Endothelial cell of hepatic sinusoid (primary cell): ENCODE measurements at regions not wholly inside any gene's neighbourhood (a gene's known extent, or its start where the extent isn't known, plus 50 kb on each side); places are given as distances from the start of the nearest gene placed in this dataset.

ENCODE experiments used
- in situ Hi-C: cut with HindIII; loops from 2 replicates; pipeline ENCODE4 v1.10.0; 2017; ENCODE audit warnings: low sequenced_read_pairs

- in situ Hi-C loops: no loop called here
These were observed 261.4 kb downstream of the CNTN3 start for GRCh38 chr3:74353039-74353438.

GRCh38 chr3:74352166-74352565 lies 262.3 kb downstream of the CNTN3 start:
- in situ Hi-C loops: no loop called here

GRCh38 chr3:74351213-74351612 lies 263.2 kb downstream of the CNTN3 start:
- in situ Hi-C loops: no loop called here

GRCh38 chr3:74349015-74349414 lies 265.4 kb downstream of the CNTN3 start:
- in situ Hi-C loops: no loop called here

GRCh38 chr3:74347563-74348268 lies 266.7 kb downstream of the CNTN3 start:
- in situ Hi-C loops: no loop called here

- in situ Hi-C loops: no loop called here
These were observed 267.6 kb downstream of the CNTN3 start for GRCh38 chr3:74346896-74347295.

- in situ Hi-C loops: no loop called here
These were observed 268.8 kb downstream of the CNTN3 start for GRCh38 chr3:74345701-74346100.

- in situ Hi-C loops: no loop called here
These were observed 269.5 kb downstream of the CNTN3 start for GRCh38 chr3:74344865-74345440.

- in situ Hi-C loops: no loop called here
These were observed 271.1 kb downstream of the CNTN3 start for GRCh38 chr3:74343391-74343790.

- in situ Hi-C loops: no loop called here
These were observed 275.5 kb downstream of the CNTN3 start for GRCh38 chr3:74338998-74339397.

- in situ Hi-C loops: no loop called here
These were observed 282.3 kb downstream of the CNTN3 start for GRCh38 chr3:74332165-74332564.

GRCh38 chr3:74331711-74332110 lies 282.7 kb downstream of the CNTN3 start:
- in situ Hi-C loops: no loop called here

- in situ Hi-C loops: no loop called here
These were observed 285.4 kb downstream of the CNTN3 start for GRCh38 chr3:74329096-74329495.

GRCh38 chr3:74328435-74328834 lies 286.0 kb downstream of the CNTN3 start:
- in situ Hi-C loops: no loop called here

GRCh38 chr3:74315291-74315690 lies 299.2 kb downstream of the CNTN3 start:
- in situ Hi-C loops: no loop called here

GRCh38 chr3:74314696-74315095 lies 299.8 kb downstream of the CNTN3 start:
- in situ Hi-C loops: no loop called here

GRCh38 chr3:74309716-74310115 lies 304.7 kb downstream of the CNTN3 start:
- in situ Hi-C loops: no loop called here

GRCh38 chr3:74304424-74304823 lies 310.0 kb downstream of the CNTN3 start:
- in situ Hi-C loops: loop anchor here (5.0 kb wide), 1 partner anchor 52 kb away; no protein-coding TSS in a partner anchor

GRCh38 chr3:74303711-74304110 lies 310.7 kb downstream of the CNTN3 start:
- in situ Hi-C loops: loop anchor here (5.0 kb wide), 1 partner anchor 51 kb away; no protein-coding TSS in a partner anchor

GRCh38 chr3:74302969-74303368 lies 311.5 kb downstream of the CNTN3 start:
- in situ Hi-C loops: loop anchor here (5.0 kb wide), 1 partner anchor 51 kb away; no protein-coding TSS in a partner anchor

- in situ Hi-C loops: loop anchor here (5.0 kb wide), 1 partner anchor 50 kb away; no protein-coding TSS in a partner anchor
These were observed 312.2 kb downstream of the CNTN3 start for GRCh38 chr3:74302281-74302680.

GRCh38 chr3:74301056-74301455 lies 313.4 kb downstream of the CNTN3 start:
- in situ Hi-C loops: loop anchor here (5.0 kb wide), 1 partner anchor 49 kb away; no protein-coding TSS in a partner anchor
